Keratinocyte (primary cell): ENCODE measurements at regions not wholly inside any gene's neighbourhood (a gene's known extent, or its start where the extent isn't known, plus 50 kb on each side); places are given as distances from the start of the nearest gene placed in this dataset.

Source experiments
- DNase-seq: peaks from one replicate; pipeline ENCODE4 v3.0.0-alpha.2; 2011; ENCODE audit warnings: low read depth, missing footprints, low spot score
- FAIRE-seq: peaks from 2 replicates; lab custom pipeline; 2011; peaks lifted over from hg19 to GRCh38; lab: Jason Lieb, UNC
- H2AFZ ChIP-seq: 2 replicates; pipeline ENCODE4 v1.6.0; 2012; ENCODE audit warnings: low read length, control low read depth, inconsistent platforms; ENCODE audit not compliant: control insufficient read depth
- H3K27ac ChIP-seq: 2 replicates; pipeline ENCODE4 v1.5.1; 2011; ENCODE audit warnings: low read length; ENCODE audit not compliant: control insufficient read depth, insufficient read depth
- H3K27me3 ChIP-seq: 3 replicates; pipeline ENCODE4 v1.6.0; 2011; ENCODE audit warnings: low read length; ENCODE audit not compliant: control insufficient read depth, insufficient read depth; ENCODE audit errors: extremely low read depth
- H3K36me3 ChIP-seq, 2 experiments: 2 replicates in 1 of 2; 3 replicates in 1 of 2; pipeline ENCODE4 v1.5.1; 2011; ENCODE audit warnings: low read length in 2 of 2, mild to moderate bottlenecking in 1 of 2; ENCODE audit not compliant: control insufficient read depth in 2 of 2, insufficient read depth in 2 of 2; ENCODE audit errors: extremely low read depth in 1 of 2
- H3K4me1 ChIP-seq: 3 replicates; pipeline ENCODE4 v1.5.1; 2011; ENCODE audit warnings: low read length; ENCODE audit not compliant: control insufficient read depth, insufficient read depth; ENCODE audit errors: extremely low read depth
- H3K4me2 ChIP-seq: 3 replicates; pipeline ENCODE4 v1.6.0; 2011; ENCODE audit warnings: low read depth, low read length; ENCODE audit not compliant: control insufficient read depth, insufficient read depth; ENCODE audit errors: extremely low read depth
- H3K4me3 ChIP-seq, 3 experiments: fragments of 200-600 bp in 1 of 3; sonication (generic) in 1 of 3; 2 replicates in 2 of 3; 3 replicates in 1 of 3; pipeline ENCODE4 v1.5.1; 2011 to 2016; ENCODE audit warnings: low read length in 3 of 3, mild to moderate bottlenecking in 3 of 3, control low read depth in 2 of 3, inconsistent platforms in 1 of 3, low read depth in 1 of 3, mixed read lengths in 1 of 3, mixed run types in 1 of 3, moderate library complexity in 1 of 3; ENCODE audit not compliant: control insufficient read depth in 2 of 3, insufficient read depth in 2 of 3; ENCODE audit errors: extremely low read depth in 1 of 3
- H3K79me2 ChIP-seq: 2 replicates; pipeline ENCODE4 v1.6.0; 2012; ENCODE audit warnings: low read length; ENCODE audit not compliant: control insufficient read depth, insufficient read depth
- H3K9ac ChIP-seq: 3 replicates; pipeline ENCODE4 v1.6.0; 2011; ENCODE audit warnings: low read length; ENCODE audit not compliant: control insufficient read depth, insufficient read depth; ENCODE audit errors: extremely low read depth
- H3K9me1 ChIP-seq: 3 replicates; pipeline ENCODE4 v1.6.0; 2011; ENCODE audit warnings: low read length; ENCODE audit not compliant: control insufficient read depth, insufficient read depth; ENCODE audit errors: extremely low read depth
- H3K9me3 ChIP-seq: 2 replicates; pipeline ENCODE4 v1.5.1; 2012; ENCODE audit warnings: low read depth, low read length; ENCODE audit not compliant: control insufficient read depth
- H4K20me1 ChIP-seq: 3 replicates; pipeline ENCODE4 v1.6.0; 2011; ENCODE audit warnings: low read length; ENCODE audit not compliant: control insufficient read depth, insufficient read depth; ENCODE audit errors: extremely low read depth
- CTCF ChIP-seq, 3 experiments: IDR thresholded peaks in 1 of 3; conservative IDR thresholded peaks in 1 of 3; optimal IDR thresholded peaks in 1 of 3; 2 replicates in 2 of 3; 3 replicates in 1 of 3; pipeline versions ENCODE3 to v1.5.1; 2011; ENCODE audit warnings: low read length in 3 of 3, mild to moderate bottlenecking in 3 of 3, moderate library complexity in 2 of 3, control low read depth in 1 of 3, inconsistent platforms in 1 of 3; ENCODE audit not compliant: insufficient read depth in 2 of 3; ENCODE audit errors: extremely low read depth in 1 of 3
- EZH2 ChIP-seq: IDR thresholded peaks from one replicate; pipeline ENCODE4 v1.6.1; 2012; ENCODE audit warnings: inconsistent platforms, mild to moderate bottlenecking, low read length, moderate library complexity
- dilution Hi-C: fragments of 300-500 bp; cut with MboI; formaldehyde crosslinking; loops from one replicate; pipeline ENCODE4 v1.7.0; 2020; ENCODE audit warnings: low sequenced_read_pairs; ENCODE audit not compliant: extremely low pct_ligation_motif_present

- Histone ChIP-seq H3K4me1 (no peaks in the 10 kb centered on the region), H4K20me1 (no peaks in the 10 kb centered on the region), H2AFZ (no peak overlapping the region), H3K9me1 (no peaks in the 10 kb centered on the region), H3K4me2 (no peak overlapping the region), H3K9me3 (no peaks in the 10 kb centered on the region), H3K27me3 (no peaks in the 10 kb centered on the region), H3K79me2 (no peaks in the 10 kb centered on the region), H3K27ac (no peak overlapping the region), H3K36me3 (no peaks in the 10 kb centered on the region), H3K4me3 (no peak overlapping the region), H3K9ac (no peak overlapping the region)
- TF ChIP-seq CTCF (optimal IDR thresholded peaks at IDR 0.05 in 1 of 3, IDR thresholded peaks at IDR 0.05 in 1 of 3, conservative IDR thresholded peaks at IDR 0.05 in 1 of 3; ENCODE audit: extremely low read depth in 1 of 3, insufficient read depth in 2 of 3, low read length in 3 of 3) (no peak), EZH2 (no peak)
- FAIRE-seq (no peak), DNase-seq (no peak)
- dilution Hi-C loops: no loop called here
These were observed 340.1 kb downstream of the SETD4 start for GRCh38 chr21:35720208-35720731.

- dilution Hi-C loops: no loop called here
- no peaks in the 10 kb centered on the region for H3K27me3 ChIP-seq
- no peak for FAIRE-seq
These were observed 341.2 kb downstream of the SETD4 start for GRCh38 chr21:35719080-35719479.

More at GRCh38 chr21:35719080-35719479, 341.2 kb downstream of the SETD4 start:
- H2AFZ ChIP-seq: no peak overlapping the region
- no peak overlapping the region for H3K9ac ChIP-seq
- no peaks in the 10 kb centered on the region for H3K79me2 ChIP-seq
- H4K20me1 ChIP-seq: no peaks in the 10 kb centered on the region
- no peak overlapping the region for H3K4me3 ChIP-seq
- no peak overlapping the region for H3K27ac ChIP-seq
- H3K36me3 ChIP-seq: no peaks in the 10 kb centered on the region
- H3K4me1 ChIP-seq: no peaks in the 10 kb centered on the region
- no peak for TF ChIP-seq EZH2
- no peak for TF ChIP-seq CTCF (optimal IDR thresholded peaks at IDR 0.05 in 1 of 3, IDR thresholded peaks at IDR 0.05 in 1 of 3, conservative IDR thresholded peaks at IDR 0.05 in 1 of 3; ENCODE audit: extremely low read depth in 1 of 3, insufficient read depth in 2 of 3, low read length in 3 of 3)
- no peak for DNase-seq
- H3K4me2 ChIP-seq: no peak overlapping the region
- H3K9me3 ChIP-seq: no peaks in the 10 kb centered on the region
- no peaks in the 10 kb centered on the region for H3K9me1 ChIP-seq
